NB4 (cell line): ENCODE measurements at regions not wholly inside any gene's neighbourhood (a gene's known extent, or its start where the extent isn't known, plus 50 kb on each side); places are given as distances from the start of the nearest gene placed in this dataset.

Experiments used
- CTCF ChIP-seq: IDR thresholded peaks from one replicate; pipeline ENCODE4 v1.5.1; 2012; ENCODE audit warnings: low read depth, low read length
- MAX ChIP-seq: IDR thresholded peaks from 2 replicates; pipeline ENCODE4 v1.6.1; 2011; ENCODE audit warnings: low read depth, low read length
- MYC ChIP-seq: IDR thresholded peaks from 2 replicates; pipeline ENCODE4 v1.6.1; 2011; ENCODE audit warnings: low read depth, low read length
- POLR2A ChIP-seq: IDR thresholded peaks from 2 replicates; pipeline ENCODE4 v1.6.1; 2011; ENCODE audit warnings: mild to moderate bottlenecking; ENCODE audit not compliant: insufficient read length; ENCODE audit errors: extremely low read depth

GRCh38 chr2:145916799-145917198 is 1396.9 kb upstream of the ZEB2 start:
- no peak for TF ChIP-seq MAX
- no peak for TF ChIP-seq CTCF
- no peak for TF ChIP-seq POLR2A
- no peak for TF ChIP-seq MYC
